Urothelium cell line (cell line): ENCODE measurements at regions not wholly inside any gene's neighbourhood (a gene's known extent, or its start where the extent isn't known, plus 50 kb on each side); places are given as distances from the start of the nearest gene placed in this dataset.

Source experiments
- DNase-seq: peaks from one replicate; pipeline ENCODE4 v3.0.0; 2011; ENCODE audit warnings: low spot score, mixed read lengths
- FAIRE-seq: peaks from 2 replicates; lab custom pipeline; 2011; peaks lifted over from hg19 to GRCh38; lab: Jason Lieb, UNC

DNA sequence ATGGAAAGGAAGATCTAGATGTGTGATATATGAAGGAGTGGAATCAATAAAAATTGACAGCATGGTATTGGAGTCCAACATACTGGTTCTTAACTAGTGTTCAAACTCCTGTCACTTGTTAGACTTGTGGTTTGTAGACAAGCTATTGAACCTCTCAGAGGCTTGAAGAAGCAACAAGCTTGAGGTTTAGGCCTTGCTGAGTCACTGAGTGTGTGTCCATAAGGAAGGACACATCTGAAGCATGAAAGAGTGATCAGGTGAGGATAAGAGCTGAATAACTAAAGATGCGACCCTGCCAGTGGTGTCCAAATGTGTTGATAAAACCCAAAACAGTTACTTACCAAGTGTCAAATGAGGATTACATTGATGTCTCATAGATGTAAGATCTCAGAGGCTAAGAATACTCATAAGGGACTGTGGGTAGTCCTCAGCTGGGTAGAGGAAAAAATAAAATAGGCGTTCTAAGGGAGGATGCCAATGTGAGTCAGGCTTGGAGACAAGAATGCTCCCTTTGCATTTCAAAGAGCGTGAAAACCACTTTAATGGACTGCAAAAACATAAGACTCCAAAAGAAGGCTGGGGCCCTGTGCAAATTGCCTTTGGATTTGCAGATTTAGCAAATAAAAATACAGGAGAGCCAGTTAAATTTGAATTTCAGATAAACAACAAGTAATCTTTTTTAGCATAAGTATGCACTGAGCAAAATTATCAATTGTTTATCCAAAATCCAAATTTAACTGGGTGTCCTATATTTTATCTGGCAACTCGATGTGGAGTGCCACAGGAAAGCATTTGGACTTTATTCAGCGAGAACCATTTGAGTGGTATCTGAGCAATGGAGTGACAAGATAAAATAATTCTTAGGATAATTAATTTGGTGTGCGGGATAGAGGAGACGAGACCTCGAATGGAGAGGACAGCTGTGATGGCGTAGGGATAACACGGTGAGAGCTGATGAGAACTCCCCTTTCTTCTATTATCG, 757.3 kb upstream of the WWC1 start:
- FAIRE-seq (no peak), DNase-seq (no peak)

DNA sequence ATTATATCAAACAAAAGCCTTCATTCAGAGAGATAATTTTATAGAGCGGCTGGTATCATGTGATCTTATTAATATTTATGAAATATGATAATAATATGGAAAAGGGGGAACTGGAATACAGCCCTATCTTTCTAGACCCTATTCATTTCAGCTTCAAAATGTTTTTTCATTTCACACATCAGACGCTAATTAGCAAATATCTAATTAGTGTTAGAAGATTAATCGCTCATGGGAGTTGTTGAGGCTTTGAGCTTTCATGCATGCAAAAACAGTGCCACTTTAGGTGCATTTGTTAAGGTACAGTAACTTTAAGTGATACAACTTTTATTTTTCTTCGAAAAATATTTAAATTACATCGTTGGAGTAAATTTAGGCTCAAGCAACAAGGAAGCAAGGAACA, 751.7 kb upstream of the WWC1 start:
- DNase-seq (no peak), FAIRE-seq (no peak)

DNA sequence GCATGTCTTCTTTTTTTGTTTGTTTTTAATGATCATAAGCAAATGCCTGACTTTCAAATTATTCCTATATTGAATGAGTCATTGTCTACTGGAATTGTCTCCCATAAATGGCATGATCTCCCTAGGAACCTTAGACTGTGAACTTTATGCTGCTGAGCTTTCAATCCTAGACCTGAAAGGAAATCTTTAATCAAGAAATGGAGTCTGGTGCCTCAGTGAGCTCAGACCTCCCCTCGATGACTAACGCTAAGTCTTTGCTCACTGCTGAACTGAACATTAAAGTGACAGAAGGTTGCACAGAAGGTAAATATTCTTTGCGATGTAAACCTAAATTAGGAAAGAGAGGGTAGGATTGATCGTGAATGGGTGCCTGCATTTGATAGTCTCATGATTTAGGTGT, 745.2 kb upstream of the WWC1 start:
- no peak for FAIRE-seq
- DNase-seq: no peak

DNA sequence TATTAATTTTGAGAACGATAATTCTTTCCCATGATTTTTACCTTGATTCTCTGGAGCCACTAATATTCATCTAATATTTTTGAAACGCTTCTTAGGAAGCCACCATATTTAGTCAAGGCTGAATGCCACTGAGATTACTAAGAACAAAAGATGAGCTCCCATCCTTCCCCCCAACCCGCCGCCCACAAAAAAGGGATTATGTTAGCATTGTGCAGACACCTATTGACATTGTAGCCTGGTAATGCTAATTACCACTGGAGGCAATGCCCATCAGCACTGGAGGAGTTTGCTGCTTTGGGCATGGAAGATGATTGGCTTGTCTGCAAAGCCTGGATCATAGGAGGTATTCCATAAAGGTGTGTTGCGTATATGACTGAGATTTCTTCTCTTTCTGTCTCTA, 739.1 kb upstream of the WWC1 start:
- FAIRE-seq: no peak

DNA sequence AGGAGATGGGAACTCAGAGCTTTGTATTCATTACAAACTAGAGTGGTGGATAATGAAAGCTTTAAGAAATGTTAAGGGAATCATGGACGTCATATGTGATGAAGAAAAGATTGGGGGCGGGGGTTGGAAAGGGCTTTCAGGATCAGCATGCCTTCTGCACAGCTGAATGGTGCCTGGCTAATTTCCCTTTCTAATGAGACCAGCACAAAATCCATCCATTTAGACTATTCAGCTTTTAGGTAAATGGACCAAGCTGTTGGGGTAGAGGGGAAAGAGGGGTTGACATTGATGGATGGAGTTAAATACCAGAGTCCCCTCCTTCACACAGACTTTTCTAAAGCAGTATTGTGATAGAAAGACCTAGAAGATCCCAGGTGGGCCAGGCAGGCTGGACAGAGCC, 737.9 kb upstream of the WWC1 start:
- FAIRE-seq: no peak

More for the DNA sequence above, 739.1 kb upstream of the WWC1 start:
- DNase-seq: no peak

DNA sequence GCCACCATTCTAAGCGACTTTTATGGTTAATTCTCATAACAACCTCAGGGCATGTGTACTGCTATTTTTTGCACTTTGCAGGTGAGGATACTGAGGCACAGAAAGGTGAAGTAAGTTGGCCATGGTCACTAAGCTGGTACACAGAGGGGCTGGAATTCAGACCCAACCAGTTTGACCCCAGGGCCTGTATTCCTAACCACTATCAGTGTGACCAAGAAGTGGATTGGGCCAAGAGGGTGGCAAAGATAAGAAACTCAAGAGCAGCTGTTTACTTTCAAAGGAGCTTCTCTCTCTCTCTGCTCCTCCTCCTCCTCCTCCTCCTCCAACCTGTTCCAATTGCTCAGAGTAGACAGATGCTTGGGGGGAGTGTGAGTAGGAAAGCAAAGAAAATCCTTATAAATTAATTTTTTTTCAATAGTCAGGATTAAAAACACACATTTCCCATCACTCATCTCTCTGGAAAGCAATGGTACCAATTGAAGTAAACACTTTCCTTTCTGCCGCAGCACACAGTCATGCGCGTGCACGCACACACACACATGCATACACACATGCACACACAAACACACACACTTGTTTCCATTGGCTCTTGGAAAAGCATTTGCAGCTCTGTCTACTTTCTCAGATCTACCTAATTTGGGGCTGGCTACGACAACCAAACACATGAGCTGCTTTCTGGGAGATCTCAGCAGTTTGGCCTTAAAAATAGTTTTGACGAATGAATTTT, 736.7 kb upstream of the WWC1 start:
- DNase-seq: no peak
- FAIRE-seq: no peak

More for the DNA sequence above, 737.9 kb upstream of the WWC1 start:
- no peak for DNase-seq

DNA sequence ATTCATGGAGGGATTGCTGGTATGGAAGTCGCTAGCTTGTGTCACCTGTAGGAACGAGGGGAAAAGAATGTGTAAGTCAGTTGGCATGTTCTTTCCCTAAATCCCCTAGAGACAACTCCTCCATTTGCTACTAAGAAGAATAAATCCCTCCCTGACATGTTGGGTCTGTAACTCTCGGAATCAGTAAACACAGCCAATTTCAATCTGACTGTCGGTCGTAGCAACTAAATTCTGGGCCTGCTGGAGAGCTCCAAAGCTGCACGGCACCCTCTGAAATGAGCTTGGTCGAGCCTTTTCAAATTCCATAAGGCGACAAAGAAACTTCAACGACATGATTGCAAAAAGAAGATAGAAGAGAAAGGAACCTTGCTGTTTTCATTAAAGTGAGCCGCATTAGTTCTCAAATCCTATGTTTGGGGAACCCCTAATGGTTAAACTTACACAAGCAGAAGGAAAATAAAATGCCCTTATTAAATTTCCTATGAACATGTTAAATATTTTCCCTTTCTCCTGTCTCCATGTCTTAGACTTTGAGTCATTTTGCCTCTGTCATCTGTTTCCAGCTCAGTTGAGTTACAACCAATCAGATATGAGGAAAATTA, 735.8 kb upstream of the WWC1 start:
- FAIRE-seq (no peak), DNase-seq (no peak)

DNA sequence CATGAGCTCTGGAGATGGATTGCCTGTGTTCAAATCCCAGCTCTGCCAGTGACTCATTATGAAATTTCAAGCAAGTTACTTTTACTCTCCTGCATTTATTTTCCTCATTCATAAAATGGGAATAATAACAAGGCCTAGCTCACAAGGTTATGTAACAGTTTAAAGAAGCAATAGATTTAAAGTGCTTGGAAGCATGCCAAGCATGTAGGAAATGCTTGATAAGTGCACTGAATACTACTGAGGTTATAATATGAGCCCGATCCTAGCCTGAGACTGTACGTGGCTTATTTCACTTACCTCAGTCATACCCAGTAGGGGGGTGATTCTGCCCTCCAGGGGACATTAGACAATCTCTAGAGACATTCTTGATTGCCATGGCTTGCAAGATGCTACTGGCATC, 734.1 kb upstream of the WWC1 start:
- DNase-seq: no peak
- no peak for FAIRE-seq

DNA sequence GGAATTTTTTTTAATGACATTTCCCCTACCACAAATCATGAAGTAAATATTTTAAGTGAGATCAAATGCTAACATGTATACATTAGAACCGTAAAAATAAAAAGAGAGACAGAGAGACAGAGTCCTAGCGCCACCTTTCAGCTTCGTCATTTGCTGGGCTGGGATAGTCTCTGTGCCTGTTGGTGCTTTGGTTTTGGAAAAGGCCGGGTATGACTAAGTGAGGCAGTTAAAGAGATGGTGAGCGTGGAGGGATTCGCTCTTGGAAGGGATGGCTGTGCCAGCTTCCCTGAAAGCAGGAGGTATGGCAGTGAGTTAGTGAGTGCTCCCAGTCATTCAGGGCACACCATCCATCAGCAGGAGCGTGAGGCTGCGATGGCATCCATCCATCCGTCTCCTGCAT, 729.6 kb upstream of the WWC1 start:
- FAIRE-seq (no peak), DNase-seq (no peak)

DNA sequence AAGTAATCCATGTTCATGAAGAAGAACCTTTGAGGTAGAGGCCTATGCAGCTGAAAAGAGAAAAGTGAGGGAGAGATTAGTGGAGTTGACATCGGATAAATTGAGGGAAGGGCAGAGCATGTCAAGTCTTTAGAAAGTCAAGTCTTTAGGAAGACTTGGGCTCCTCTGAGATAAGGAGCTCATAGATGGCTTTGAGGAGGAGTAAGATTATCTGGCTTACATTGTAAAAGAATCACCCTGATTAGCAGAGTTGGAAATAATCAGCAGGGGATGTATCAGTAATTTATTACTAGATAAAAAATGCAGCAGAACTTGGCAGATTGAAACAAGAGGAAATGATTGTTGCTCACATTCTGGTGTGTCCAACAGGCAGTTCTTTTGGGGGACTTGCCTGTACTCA, 727.2 kb upstream of the WWC1 start:
- FAIRE-seq: no peak

DNA sequence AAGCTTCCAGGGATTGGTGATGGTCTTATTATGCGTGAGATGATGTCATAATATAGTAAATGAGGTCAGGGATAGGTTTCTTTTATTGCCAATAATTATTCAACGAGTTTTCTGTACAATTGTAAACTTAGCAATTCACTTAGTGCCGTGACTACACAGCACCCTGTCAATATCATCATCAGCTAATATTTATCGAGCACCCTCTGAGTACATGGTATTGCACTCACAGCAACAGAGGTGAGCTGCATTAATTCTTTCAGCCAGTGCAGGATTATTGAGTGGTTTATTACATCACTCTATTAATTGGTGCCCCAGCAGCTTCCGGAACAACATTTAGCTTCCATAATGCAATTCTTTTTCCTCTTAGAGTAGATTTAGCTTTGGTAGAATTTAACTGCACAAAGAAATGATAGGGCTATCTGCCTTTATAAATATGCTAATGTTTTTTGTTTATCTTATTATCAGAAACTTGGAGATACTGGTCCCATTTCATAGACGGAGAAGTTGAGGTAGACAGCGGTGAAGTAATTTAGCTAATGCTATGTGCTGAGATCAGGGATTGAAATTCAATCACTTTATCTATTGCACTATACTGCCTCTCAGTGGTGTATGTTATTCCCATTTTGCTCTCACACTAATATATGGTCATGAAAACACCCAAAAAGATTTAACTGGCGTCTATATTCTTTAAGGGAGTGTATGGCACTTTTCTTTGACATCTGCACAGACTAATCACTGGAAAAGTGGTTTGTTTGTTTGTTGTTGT, 726.1 kb upstream of the WWC1 start:
- peak; percentile 40 for DNase-seq
- FAIRE-seq: no peak

More for the DNA sequence above, 727.2 kb upstream of the WWC1 start:
- DNase-seq: no peak

DNA sequence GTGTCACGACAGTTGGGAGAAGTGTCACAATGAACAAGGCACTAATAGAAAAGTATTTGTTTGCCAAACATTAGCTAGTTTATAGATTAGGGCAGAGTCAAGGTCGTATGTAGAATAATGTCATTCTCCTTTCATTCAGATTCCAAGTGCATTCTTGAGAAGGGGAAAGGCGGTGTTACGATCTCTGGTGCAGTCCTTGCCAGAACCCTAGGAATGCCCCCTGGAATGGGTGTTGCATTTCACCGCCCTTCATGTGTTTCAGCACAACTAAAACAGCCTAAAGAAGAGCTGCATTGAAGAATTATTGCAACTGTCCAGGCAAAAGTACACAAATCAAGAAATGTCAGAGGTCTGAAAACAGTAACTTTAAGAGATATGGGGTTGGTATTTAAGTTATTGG, 721.0 kb upstream of the WWC1 start:
- DNase-seq: no peak
- FAIRE-seq: no peak

DNA sequence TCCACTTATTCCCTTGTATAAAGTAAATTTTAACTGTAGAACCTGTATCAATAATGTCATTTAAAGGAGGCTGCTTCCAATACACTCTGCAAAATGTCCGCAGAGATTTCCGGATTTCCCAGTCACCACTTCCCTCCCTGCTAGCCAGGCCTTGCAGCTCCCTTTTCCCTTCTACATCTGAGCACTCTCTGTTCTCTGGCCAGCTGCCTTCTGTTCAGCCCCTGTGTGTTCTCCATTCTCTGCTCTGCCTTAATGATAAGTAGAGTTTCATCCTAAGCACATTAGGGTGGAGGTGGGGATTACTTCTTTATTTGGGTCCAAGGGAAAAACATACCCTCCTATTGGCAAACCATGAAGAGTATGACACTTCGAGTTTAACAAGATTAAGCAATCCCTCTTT, 719.6 kb upstream of the WWC1 start:
- FAIRE-seq (no peak), DNase-seq (no peak)

DNA sequence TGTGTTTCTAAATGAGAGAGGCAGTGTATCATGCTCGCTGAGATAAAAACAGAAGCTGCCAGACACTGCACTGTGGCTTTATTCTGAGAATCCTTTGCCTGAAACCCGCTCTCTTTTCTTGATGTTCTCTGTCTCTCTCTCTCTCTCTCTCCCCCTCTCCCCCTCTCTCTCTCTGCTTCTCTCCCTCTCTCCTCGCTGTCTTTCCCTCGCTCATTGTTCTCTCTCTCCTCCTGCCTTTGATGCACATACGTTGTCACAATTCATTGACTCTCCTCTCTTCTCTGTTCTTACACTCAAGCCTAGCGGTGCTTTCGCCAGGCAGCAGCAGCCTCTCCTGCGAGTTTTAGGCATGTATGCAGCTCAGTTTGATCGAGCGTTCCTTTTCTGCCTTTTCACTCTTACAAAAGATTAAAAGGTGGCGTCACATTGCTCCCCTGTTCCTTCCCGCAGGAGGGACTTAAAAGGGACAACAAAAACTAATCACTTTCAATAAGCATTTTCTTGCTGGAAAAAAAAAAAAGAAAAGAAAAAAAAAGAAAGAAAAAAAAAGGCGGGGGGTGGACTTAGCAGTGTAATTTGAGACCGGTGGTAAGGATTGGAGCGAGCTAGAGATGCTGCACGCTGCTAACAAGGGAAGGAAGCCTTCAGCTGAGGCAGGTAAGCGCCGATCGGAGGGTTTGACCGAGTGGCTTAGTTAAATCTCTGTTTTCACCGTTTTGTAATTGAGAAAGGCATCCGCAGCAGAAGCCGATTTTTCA, 717.9 kb upstream of the WWC1 start:
- DNase-seq: peak; percentile 70
- no peak for FAIRE-seq

DNA sequence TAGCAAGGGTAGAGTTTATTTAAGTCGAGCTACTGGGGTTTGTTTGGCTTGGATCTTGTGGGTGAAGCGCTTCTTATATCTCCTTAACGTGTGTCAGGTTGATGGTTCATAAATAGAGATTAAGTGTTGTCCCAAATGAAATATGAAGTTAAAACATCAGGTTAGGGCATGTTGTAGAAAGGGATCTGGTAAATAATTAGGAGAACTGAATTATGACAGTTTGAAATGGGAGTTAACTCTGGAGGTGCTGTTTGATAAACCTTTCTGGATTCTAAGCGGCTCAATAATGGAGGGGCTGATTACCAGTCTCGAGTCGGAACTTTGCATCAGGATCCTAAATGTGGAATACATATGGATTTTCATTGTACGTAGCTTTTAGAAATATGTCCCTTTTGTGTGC, 717.0 kb upstream of the WWC1 start:
- DNase-seq: no peak
- no peak for FAIRE-seq

DNA sequence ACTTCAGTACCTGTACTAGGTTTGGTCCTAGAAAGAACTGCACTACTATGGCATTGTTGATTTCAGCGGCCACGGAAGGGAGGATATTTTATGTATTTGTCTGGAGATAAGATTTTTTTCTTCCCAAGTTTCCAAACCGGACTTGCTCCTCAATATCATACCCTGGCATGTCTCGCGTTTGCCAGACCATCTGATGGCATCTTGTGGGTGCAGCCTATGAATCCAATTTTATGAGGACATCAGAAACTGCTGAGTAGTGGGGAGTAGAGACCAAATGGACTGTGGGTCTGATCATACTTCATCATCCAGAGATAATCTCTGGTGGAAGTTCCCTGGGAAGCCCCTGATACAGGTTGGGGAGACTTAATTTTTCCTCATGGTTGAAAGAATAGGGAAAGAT, 716.1 kb upstream of the WWC1 start:
- FAIRE-seq: peak; percentile 55
- no peak for DNase-seq

DNA sequence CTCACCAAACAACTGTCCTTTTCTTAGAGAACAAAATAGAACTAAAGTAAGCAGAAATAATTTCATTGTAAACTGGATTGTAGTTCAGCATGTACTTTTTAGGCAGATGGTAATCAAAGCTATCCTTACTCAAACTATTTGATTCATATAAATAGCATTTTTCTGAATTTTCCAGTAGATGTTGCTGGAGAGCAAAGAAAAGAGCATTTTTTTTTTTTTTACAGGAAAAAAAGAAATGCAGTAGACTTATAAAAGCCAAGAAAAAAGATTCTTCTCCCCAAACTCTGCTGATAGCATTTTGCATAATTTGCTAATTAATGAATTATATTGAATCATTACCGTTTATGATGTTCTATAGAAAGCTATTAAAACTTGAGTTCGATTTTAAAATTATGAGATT, 715.3 kb upstream of the WWC1 start:
- no peak for FAIRE-seq

DNA sequence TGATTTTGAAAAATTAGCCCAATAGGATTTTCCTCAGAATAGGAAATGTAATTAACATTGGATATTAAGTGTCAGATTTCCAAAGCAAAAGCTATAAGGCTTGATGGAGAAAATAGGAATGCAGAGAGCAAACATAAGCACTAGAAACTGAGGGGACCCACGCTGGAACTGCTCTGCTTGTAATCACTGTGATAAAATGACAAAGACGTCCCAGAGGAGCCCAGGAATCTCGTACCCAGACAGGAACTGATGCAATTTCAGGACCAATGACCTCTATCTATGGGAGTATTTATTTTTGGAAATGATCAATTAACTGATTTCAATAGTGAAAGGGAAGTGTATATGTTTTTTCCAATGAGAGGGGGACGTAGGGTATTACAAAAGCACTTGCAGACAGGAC, 714.5 kb upstream of the WWC1 start:
- no peak for FAIRE-seq

More for the DNA sequence above, 715.3 kb upstream of the WWC1 start:
- no peak for DNase-seq

DNA sequence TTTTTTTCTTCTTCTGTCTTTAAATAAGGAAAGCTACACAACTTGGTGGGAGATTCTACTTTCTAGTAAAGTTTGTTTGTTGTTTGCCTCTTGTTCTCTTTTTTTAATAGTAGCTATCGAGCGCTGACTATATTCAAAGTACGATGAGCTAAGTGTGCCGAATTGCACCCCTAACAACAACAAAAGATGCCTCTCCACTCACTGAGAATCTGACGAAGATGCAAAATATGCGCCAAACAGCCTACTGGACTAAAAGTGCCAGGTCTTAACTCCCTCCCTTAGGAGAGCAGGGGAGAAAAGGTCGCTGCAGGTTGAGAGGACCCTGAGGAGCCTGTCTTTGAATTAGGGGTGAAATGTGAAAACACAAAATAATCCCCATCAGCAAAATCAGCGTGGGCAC, 713.8 kb upstream of the WWC1 start:
- DNase-seq (no peak), FAIRE-seq (no peak)

More for the DNA sequence above, 714.5 kb upstream of the WWC1 start:
- no peak for DNase-seq
